ENCODE measurements at regions not wholly inside any gene's neighbourhood (a gene's known extent, or its start where the extent isn't known, plus 50 kb on each side); places are given as distances from the start of the nearest gene placed in this dataset.

DNA sequence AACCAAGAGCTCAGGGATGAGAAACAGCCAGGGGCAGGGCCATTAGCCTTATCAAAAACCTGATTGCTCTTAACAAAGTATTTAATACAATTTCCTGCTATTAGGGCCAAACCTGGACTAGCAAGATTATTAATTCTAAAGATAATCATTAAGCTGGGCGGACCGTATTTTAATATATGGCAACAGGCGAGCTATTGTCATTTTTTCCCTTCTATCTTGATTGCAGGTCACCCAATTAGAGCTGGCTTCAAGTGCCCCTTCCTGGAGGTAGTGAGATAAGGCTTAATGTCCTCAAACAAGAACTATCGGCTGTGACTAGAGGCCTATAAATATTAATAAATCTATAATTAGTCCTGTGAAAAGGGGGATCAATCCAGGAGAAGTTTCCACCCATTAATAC lies 66.0 kb upstream of the BLCAP start:
- no peaks in the 10 kb centered on the region for H3K4me1 ChIP-seq (ENCODE audit: low read length)
- no peak overlapping the region for H3K4me2 ChIP-seq (ENCODE audit: low read length)
- H3K27ac ChIP-seq (ENCODE audit: low read length), result no peak overlapping the region
- H3K9me3 ChIP-seq (ENCODE audit: insufficient read depth, low read length), result no peaks in the 10 kb centered on the region
- H4K20me1 ChIP-seq (ENCODE audit: insufficient read depth, low read length), result no peaks in the 10 kb centered on the region
- H3K27me3 ChIP-seq (ENCODE audit: low read depth, low read length), result peaks cover 43% of the 10 kb centered on the region
- H3K79me2 ChIP-seq (ENCODE audit: low read length), result no peaks in the 10 kb centered on the region
- no peak overlapping the region for H2AFZ ChIP-seq (ENCODE audit: low read depth, low read length)
- TF ChIP-seq CTCF (IDR thresholded peaks at IDR 0.05; ENCODE audit: low read depth, low read length) (no peak), EZH2phosphoT487 (IDR thresholded peaks at IDR 0.05; ENCODE audit: low read depth) (no peak)
- H3K9ac ChIP-seq (ENCODE audit: low read length), result no peak overlapping the region
- no peaks in the 10 kb centered on the region for H3K36me3 ChIP-seq (replicated peaks; ENCODE audit: low read depth, low read length)
- H3K4me3 ChIP-seq (ENCODE audit: low read length), result no peak overlapping the region

GRCh38 chr20:37590938-37591490 lies 63.3 kb upstream of the BLCAP start:
- TF ChIP-seq EZH2phosphoT487 (IDR thresholded peaks at IDR 0.05; ENCODE audit: low read depth), result no peak
- no peak for TF ChIP-seq CTCF (IDR thresholded peaks at IDR 0.05; ENCODE audit: low read depth, low read length)
- Histone ChIP-seq H3K4me3 (ENCODE audit: low read length) (no peak overlapping the region), H3K9ac (ENCODE audit: low read length) (no peak overlapping the region), H3K9me3 (ENCODE audit: insufficient read depth, low read length) (no peaks in the 10 kb centered on the region), H3K27me3 (ENCODE audit: low read depth, low read length) (peaks cover 63% of the 10 kb centered on the region), H3K27ac (ENCODE audit: low read length) (no peak overlapping the region), H2AFZ (ENCODE audit: low read depth, low read length) (no peak overlapping the region), H3K4me2 (ENCODE audit: low read length) (no peak overlapping the region), H4K20me1 (ENCODE audit: insufficient read depth, low read length) (no peaks in the 10 kb centered on the region), H3K4me1 (ENCODE audit: low read length) (no peaks in the 10 kb centered on the region), H3K36me3 (replicated peaks; ENCODE audit: low read depth, low read length) (no peaks in the 10 kb centered on the region), H3K79me2 (ENCODE audit: low read length) (no peaks in the 10 kb centered on the region)

DNA sequence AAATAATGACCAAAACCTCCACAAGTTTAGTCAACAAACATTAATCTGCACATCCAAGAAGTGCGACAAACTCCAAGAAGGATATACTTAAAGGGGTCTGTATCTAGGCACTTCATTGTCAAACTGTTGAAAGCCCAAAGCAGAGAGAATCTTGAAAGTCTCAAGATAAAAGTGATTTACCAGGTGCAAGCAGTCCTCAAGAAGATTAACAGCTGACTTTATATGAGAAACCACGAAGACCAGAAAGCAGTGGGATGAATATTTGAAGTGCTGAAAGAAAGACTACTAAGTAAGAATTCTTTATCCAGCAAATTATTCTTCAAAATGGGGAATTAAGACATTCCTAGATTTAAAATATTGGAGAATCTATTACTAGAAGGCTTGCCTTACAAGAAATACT lies 58.4 kb upstream of the BLCAP start:
- Histone ChIP-seq H3K4me3 (ENCODE audit: low read length) (no peak overlapping the region), H3K27me3 (ENCODE audit: low read depth, low read length) (peaks cover 67% of the 10 kb centered on the region), H3K79me2 (ENCODE audit: low read length) (no peaks in the 10 kb centered on the region), H4K20me1 (ENCODE audit: insufficient read depth, low read length) (no peaks in the 10 kb centered on the region), H3K4me1 (ENCODE audit: low read length) (no peaks in the 10 kb centered on the region), H3K36me3 (replicated peaks; ENCODE audit: low read depth, low read length) (no peaks in the 10 kb centered on the region), H3K4me2 (ENCODE audit: low read length) (no peak overlapping the region), H3K9ac (ENCODE audit: low read length) (no peak overlapping the region), H2AFZ (ENCODE audit: low read depth, low read length) (no peak overlapping the region), H3K27ac (ENCODE audit: low read length) (no peak overlapping the region), H3K9me3 (ENCODE audit: insufficient read depth, low read length) (no peaks in the 10 kb centered on the region)
- no peak for TF ChIP-seq EZH2phosphoT487 (IDR thresholded peaks at IDR 0.05; ENCODE audit: low read depth)
- TF ChIP-seq CTCF (IDR thresholded peaks at IDR 0.05; ENCODE audit: low read depth, low read length), result no peak

DNA sequence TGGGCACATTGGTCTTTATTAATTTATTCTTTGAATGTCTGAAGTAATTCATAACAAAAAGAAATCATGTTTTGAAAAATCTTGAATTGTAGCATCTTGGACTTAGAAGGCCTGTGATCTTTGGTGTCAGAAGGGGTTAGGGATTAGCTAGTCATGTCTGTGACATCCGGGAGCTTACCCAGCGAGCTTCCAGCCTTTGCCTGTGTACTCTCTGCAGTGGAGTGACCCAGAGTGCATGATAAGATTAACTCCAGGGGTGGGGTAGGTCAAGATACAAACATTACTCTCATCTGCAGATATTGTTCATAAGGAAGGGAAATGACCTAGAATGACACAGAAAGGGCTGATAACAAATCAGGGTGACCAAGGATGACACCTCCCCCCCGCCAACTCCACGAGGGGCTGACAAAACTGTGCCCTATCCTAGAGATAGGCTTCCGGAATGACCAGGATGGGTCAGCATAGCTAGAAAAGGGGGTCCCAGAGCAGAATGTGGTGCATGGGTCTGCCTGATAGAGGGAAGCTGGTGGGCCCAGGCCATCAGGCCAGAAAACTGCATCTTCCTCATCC lies 56.6 kb upstream of the BLCAP start:
- Histone ChIP-seq H2AFZ (ENCODE audit: low read depth, low read length) (no peak overlapping the region), H3K27ac (ENCODE audit: low read length) (no peak overlapping the region), H3K27me3 (ENCODE audit: low read depth, low read length) (peaks cover 75% of the 10 kb centered on the region), H3K79me2 (ENCODE audit: low read length) (no peaks in the 10 kb centered on the region), H4K20me1 (ENCODE audit: insufficient read depth, low read length) (no peaks in the 10 kb centered on the region), H3K9me3 (ENCODE audit: insufficient read depth, low read length) (no peaks in the 10 kb centered on the region), H3K36me3 (replicated peaks; ENCODE audit: low read depth, low read length) (no peaks in the 10 kb centered on the region), H3K4me3 (ENCODE audit: low read length) (no peak overlapping the region), H3K4me1 (ENCODE audit: low read length) (no peaks in the 10 kb centered on the region), H3K4me2 (ENCODE audit: low read length) (no peak overlapping the region), H3K9ac (ENCODE audit: low read length) (no peak overlapping the region)
- TF ChIP-seq EZH2phosphoT487 (IDR thresholded peaks at IDR 0.05; ENCODE audit: low read depth), result no peak
- no peak for TF ChIP-seq CTCF (IDR thresholded peaks at IDR 0.05; ENCODE audit: low read depth, low read length)

Measured in OCI-LY3 (cell line).